ENCODE measurements at regions not wholly inside any gene's neighbourhood (a gene's known extent, or its start where the extent isn't known, plus 50 kb on each side); places are given as distances from the start of the nearest gene placed in this dataset.

GRCh38 chr5:8135742-8136141 is 266.8 kb downstream of the MTRR start (continued):
- no peak for TF ChIP-seq KDM4A (IDR thresholded peaks at IDR 0.05; ENCODE audit: low read depth, low read length, severe bottlenecking)

All from H1 (cell line).